AG04449 (cell line): ENCODE measurements at regions not wholly inside any gene's neighbourhood (a gene's known extent, or its start where the extent isn't known, plus 50 kb on each side); places are given as distances from the start of the nearest gene placed in this dataset.

Experiments used
- CTCF ChIA-PET: fragments of 350-600 bp; formaldehyde crosslinking; extraction: SDS; loops from one replicate; lab custom pipeline; 2021; ENCODE audit warnings: antibody characterized with exemption; lab: Yijun Ruan, JAX
- POLR2A ChIA-PET: fragments of 400-600, 350-600 bp; formaldehyde crosslinking; extraction: SDS; loops from one replicate; lab custom pipeline; 2020; ENCODE audit warnings: antibody characterized with exemption, inconsistent platforms; lab: Yijun Ruan, JAX
- DNase-seq: peaks from one replicate; pipeline ENCODE4 v3.0.0-alpha.2; 2010; ENCODE audit warnings: low read depth, low spot score
- H3K4me3 ChIP-seq: 2 replicates; pipeline ENCODE4 v1.5.1; 2011; ENCODE audit warnings: low read depth, mild to moderate bottlenecking, control low read depth, low read length
- TF ChIP-seq, protein P1 (sequence below): IDR thresholded peaks from one replicate; pipeline ENCODE4 v1.5.1; 2011; ENCODE audit warnings: mild to moderate bottlenecking, moderate library complexity, low read length, control low read depth, inconsistent platforms; ENCODE audit not compliant: insufficient read depth; ENCODE audit errors: missing control alignments

DNA sequence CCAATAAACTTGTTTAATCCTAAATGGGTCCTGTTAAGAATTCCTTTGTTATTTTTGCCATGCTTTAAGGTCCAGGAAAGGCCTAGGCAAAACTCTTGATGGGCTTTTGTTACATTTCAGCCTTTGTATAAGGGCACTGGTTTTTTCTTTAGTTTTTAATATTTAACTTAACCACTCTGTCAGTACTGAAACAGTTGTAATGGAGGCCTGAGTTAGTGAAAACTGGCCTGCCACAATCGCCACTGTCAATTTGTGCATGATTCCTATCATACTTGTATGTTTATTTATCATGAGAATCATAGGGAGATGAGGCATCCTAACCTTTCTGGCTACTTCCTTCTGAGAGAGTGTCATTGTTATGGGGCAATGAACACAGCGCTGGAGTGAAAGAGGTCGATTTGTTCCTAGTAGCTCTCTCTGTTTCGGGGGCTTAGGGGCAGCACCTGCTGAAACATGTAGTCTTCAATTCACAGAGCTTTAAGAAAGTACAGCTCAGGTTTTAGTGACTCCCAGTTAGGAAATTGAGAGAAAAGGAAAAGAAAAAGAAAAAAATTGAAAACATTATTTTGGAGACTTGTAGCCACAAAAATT lies 393.8 kb upstream of the FSTL5 start:
- no peak for DNase-seq
- TF ChIP-seq, protein P1, sequence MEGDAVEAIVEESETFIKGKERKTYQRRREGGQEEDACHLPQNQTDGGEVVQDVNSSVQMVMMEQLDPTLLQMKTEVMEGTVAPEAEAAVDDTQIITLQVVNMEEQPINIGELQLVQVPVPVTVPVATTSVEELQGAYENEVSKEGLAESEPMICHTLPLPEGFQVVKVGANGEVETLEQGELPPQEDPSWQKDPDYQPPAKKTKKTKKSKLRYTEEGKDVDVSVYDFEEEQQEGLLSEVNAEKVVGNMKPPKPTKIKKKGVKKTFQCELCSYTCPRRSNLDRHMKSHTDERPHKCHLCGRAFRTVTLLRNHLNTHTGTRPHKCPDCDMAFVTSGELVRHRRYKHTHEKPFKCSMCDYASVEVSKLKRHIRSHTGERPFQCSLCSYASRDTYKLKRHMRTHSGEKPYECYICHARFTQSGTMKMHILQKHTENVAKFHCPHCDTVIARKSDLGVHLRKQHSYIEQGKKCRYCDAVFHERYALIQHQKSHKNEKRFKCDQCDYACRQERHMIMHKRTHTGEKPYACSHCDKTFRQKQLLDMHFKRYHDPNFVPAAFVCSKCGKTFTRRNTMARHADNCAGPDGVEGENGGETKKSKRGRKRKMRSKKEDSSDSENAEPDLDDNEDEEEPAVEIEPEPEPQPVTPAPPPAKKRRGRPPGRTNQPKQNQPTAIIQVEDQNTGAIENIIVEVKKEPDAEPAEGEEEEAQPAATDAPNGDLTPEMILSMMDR: no peak
- no peak overlapping the region for H3K4me3 ChIP-seq
- ChIA-PET CTCF (no interaction called here), POLR2A (no interaction called here)

DNA sequence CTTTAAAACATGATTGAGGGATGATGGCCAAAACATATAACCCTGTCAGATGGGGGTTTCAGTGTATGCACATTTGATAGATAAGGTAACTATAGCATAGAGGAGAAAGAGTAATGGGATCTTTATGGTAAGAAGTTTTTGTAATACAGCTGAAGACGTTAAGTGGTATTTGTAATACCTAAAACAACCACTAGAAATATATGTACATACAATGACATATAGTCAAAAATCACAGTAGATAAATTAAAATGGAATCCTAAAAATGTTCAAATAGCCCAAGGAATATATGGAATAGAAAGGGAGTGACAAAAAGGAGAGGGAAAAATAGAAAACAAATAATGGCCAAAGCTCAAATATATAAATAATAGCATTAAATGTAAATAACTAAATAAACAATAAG lies 371.3 kb upstream of the FSTL5 start:
- no peak overlapping the region for H3K4me3 ChIP-seq
- TF ChIP-seq, protein P1: no peak
- DNase-seq: no peak
- CTCF ChIA-PET: no interaction called here
- POLR2A ChIA-PET: no interaction called here

DNA sequence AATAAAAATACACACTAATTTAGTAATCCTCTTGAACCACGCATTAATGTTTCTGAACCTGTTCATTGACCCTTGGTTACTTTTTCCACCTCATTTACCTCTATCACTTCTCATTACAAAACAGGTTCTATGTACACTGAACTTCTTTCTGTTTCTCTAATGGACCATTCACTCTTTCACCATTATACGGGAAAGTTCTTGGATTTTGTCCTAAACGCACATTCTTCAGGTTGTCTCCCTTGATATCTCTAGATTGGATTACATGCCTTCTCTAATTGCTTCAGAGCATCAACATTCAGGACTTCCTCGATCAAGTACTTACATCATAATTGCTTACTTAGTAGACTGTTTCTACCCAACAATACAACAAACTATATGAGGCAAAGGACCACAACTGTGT lies 359.4 kb upstream of the FSTL5 start:
- POLR2A ChIA-PET: no interaction called here
- DNase-seq: no peak
- TF ChIP-seq, protein P1: no peak
- H3K4me3 ChIP-seq: no peak overlapping the region
- CTCF ChIA-PET: no interaction called here

DNA sequence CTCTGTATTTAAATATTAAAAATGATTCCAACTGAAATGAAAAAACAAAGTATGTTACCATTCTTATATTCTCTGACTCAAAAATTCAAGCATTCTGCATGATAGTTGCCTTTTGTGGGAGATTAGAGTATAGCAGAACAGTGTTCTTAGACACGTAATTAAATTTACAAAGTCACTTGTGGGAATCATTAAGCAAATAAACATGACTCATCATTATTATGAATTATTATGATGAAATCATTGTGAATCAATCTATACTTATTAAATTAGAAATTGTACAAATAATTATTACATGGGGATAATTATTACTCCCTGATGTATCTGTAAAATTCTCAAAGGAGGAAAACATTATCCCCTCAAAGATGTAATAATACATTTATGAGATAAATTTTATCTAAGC lies 358.9 kb upstream of the FSTL5 start:
- TF ChIP-seq, protein P1: no peak
- no peak overlapping the region for H3K4me3 ChIP-seq
- ChIA-PET CTCF (no interaction called here), POLR2A (no interaction called here)
- DNase-seq: no peak

DNA sequence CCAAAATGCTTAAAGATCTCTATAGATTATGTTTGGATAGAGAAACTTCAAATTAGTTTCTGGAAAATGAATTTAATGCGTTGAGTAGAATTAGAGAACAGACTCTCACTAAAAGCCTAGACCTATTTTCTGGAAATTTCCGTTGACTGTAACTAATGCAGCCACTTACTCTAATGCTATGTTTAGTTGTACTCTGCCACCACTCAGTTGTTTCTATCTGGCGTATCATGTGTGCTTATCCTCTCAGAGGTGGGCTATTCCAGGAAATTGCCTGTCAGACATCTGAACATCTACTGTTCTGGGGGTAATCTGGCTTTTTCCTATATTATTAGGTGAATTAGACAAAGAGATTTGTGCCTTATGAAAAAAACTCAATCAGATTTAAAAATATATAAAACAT lies 347.1 kb upstream of the FSTL5 start:
- no peak for DNase-seq
- TF ChIP-seq, protein P1: no peak
- CTCF ChIA-PET: interaction anchor here (1.0 kb wide), 1 partner anchor 13 kb away, joined by 3 read pairs; no protein-coding TSS in a partner anchor
- no peak overlapping the region for H3K4me3 ChIP-seq
- POLR2A ChIA-PET: no interaction called here

DNA sequence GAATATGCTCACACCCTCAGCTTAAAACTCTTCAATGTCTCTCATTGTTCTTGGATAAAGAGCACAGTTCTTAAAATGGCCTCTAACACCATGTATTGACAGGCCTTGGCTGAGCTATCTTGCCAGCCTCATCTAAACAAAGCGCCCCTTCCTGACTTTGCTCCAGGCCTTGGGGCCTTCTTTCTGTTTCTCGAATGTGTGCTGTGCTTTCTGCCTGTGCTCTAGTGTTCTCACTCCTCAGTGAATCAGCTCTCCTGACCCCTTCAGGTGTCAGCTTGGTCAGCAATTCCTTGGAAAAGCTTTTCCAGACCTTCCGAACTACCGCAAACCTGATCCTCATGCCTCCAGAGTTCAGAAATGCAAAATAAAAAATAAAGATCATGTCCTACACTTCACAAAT lies 346.3 kb upstream of the FSTL5 start:
- no peak for DNase-seq
- POLR2A ChIA-PET: no interaction called here
- TF ChIP-seq, protein P1: no peak
- CTCF ChIA-PET: interaction anchor here (0.7 to 2.1 kb wide), 3 partner anchors 12 to 822 kb away, joined by 3 to 6 read pairs (median 3); partner anchors contain the start of gene NPY1R
- no peak overlapping the region for H3K4me3 ChIP-seq
